Natural killer cell (primary cell): ENCODE measurements at regions not wholly inside any gene's neighbourhood (a gene's known extent, or its start where the extent isn't known, plus 50 kb on each side); places are given as distances from the start of the nearest gene placed in this dataset.
"Not testable (repeated sequence)": the region's sequence is repeated elsewhere in the genome, so short reads cannot be mapped to it uniquely, and the experiment has no call there.

Source experiments
- ATAC-seq, 3 donors: fragments of 150-1000 bp in 2 of 3; fragments of 200-7000 bp in 1 of 3; cut with Tn5 transposase; 1 replicate in 1 of 3; 2 replicates in 2 of 3; pipeline ENCODE4 v1.10.0; 2021; ENCODE audit warnings: mild to moderate bottlenecking in 2 of 3, moderate library complexity in 2 of 3
- DNase-seq, 2 donors: peaks; one replicate each; pipeline versions ENCODE4 v3.0.0 to v3.0.0-alpha.2; 2013 to 2021; ENCODE audit warnings: mixed read lengths in 1 of 2
- H3K27ac ChIP-seq: one replicate; pipeline ENCODE4 v1.5.1; 2013; ENCODE audit warnings: mild to moderate bottlenecking, low read length
- H3K27me3 ChIP-seq: one replicate; pipeline ENCODE4 v1.6.1; 2013; ENCODE audit warnings: low read length; ENCODE audit not compliant: control insufficient read depth, insufficient read depth
- H3K36me3 ChIP-seq: one replicate; pipeline ENCODE4 v1.6.1; 2013; ENCODE audit warnings: low read length; ENCODE audit not compliant: control insufficient read depth, insufficient read depth
- H3K4me1 ChIP-seq: one replicate; pipeline ENCODE4 v1.6.1; 2013; ENCODE audit warnings: low read length; ENCODE audit not compliant: control insufficient read depth, insufficient read depth
- H3K4me3 ChIP-seq: one replicate; pipeline ENCODE4 v1.5.1; 2013; ENCODE audit warnings: low read length
- H3K9me3 ChIP-seq: one replicate; pipeline ENCODE4 v1.6.1; 2013; ENCODE audit warnings: low read length; ENCODE audit not compliant: control insufficient read depth, insufficient read depth
- H3K27ac Mint-ChIP-seq, 2 donors: one replicate each; pipeline ENCODE4 v1.8.0; 2022; ENCODE audit warnings: mild to moderate bottlenecking in 2 of 2, mixed read lengths in 2 of 2, moderate library complexity in 1 of 2
- H3K27me3 Mint-ChIP-seq, 2 donors: one replicate each; pipeline ENCODE4 v1.8.0; 2022; ENCODE audit warnings: low read depth in 2 of 2, mixed read lengths in 2 of 2
- H3K36me3 Mint-ChIP-seq: one replicate; pipeline ENCODE4 v1.8.0; 2022; ENCODE audit warnings: mixed read lengths
- H3K4me1 Mint-ChIP-seq, 2 donors: one replicate each; pipeline ENCODE4 v1.8.0; 2022; ENCODE audit warnings: mixed read lengths in 2 of 2
- H3K4me3 Mint-ChIP-seq: one replicate; pipeline ENCODE4 v1.8.0; 2022; ENCODE audit warnings: mild to moderate bottlenecking, moderate library complexity, mixed read lengths
- H3K9me3 Mint-ChIP-seq, 2 donors: one replicate each; pipeline ENCODE4 v1.8.0; 2022; ENCODE audit warnings: mixed read lengths in 2 of 2
- WGBS: methylation state at CpG from one replicate; pipeline ENCODE4 v1.1.7; 2013; ENCODE audit warnings: missing lambda C conversion rate; ENCODE audit not compliant: insufficient coverage; 5-methylcytosine and 5-hydroxymethylcytosine counted together
- intact Hi-C: fragments of 100-400 bp; cut with micrococcal nuclease; formaldehyde crosslinking; loops from one replicate; pipeline ENCODE4 v1.14.2; 2022
- TF ChIP-seq, protein P1 (sequence below): fragments of 200-600 bp; IDR thresholded peaks from one replicate; pipeline ENCODE4 v1.8.0; 2022; ENCODE audit warnings: antibody characterized with exemption

DNA sequence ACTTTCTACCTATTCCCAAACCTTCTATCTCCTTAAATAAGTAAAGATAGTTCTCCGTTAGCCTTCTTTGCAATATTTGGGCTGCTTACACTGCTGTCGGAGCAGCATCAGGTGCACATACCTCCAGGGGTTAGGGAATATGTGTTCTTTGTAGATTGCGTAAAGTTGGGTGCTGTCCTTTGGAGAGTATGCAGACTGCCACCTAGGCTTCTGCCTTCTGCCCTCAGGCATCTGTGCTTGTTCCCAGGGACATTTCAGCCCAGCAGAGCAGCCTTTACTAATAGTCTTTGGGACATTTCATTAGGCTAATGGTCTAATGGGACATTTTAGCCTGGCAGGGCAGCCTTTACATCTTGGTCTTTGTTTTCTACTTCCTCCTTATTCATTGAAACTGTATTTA lies 260.6 kb downstream of the TPBG start:
- Mint-ChIP-seq H3K4me3 (no peak overlapping the region), H3K27ac (no peak overlapping the region), H3K4me1 (no peaks in the 10 kb centered on the region), H3K36me3 (no peaks in the 10 kb centered on the region), H3K9me3 (peaks cover 0 to 5% of the 10 kb centered on the region in 2 donors), H3K27me3 (no peaks in the 10 kb centered on the region)
- ATAC-seq (no peak), DNase-seq (no peak)
- Histone ChIP-seq H3K4me3 (no peak overlapping the region), H3K4me1 (no peaks in the 10 kb centered on the region), H3K36me3 (no peaks in the 10 kb centered on the region), H3K27me3 (no peaks in the 10 kb centered on the region), H3K27ac (no peak overlapping the region), H3K9me3 (no peaks in the 10 kb centered on the region)
- TF ChIP-seq, protein P1, sequence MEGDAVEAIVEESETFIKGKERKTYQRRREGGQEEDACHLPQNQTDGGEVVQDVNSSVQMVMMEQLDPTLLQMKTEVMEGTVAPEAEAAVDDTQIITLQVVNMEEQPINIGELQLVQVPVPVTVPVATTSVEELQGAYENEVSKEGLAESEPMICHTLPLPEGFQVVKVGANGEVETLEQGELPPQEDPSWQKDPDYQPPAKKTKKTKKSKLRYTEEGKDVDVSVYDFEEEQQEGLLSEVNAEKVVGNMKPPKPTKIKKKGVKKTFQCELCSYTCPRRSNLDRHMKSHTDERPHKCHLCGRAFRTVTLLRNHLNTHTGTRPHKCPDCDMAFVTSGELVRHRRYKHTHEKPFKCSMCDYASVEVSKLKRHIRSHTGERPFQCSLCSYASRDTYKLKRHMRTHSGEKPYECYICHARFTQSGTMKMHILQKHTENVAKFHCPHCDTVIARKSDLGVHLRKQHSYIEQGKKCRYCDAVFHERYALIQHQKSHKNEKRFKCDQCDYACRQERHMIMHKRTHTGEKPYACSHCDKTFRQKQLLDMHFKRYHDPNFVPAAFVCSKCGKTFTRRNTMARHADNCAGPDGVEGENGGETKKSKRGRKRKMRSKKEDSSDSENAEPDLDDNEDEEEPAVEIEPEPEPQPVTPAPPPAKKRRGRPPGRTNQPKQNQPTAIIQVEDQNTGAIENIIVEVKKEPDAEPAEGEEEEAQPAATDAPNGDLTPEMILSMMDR, result no peak
- 92% methylated on average over 3 of the region's 3 CpGs for WGBS
- intact Hi-C loops, result no loop called here

DNA sequence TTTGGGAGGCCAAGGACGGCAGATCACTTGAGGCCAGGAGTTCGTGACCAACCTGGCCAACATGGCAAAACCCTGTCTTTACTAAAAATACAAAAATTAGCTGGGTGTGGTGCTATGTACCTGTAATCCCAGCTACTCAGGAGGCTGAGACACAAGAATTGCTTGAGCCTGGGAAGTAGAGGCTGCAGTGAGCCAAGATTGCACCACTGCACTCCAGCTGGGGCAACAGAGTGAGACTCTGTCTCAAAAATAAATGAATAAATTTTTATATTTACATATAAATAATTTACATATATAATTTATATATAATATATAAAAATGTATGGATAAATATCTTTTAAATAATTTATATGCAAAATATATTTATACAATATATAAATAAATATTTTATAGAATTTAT lies 263.3 kb downstream of the TPBG start:
- DNase-seq, H3K4me1 ChIP-seq, H3K4me3 ChIP-seq, H3K4me3 Mint-ChIP-seq, ATAC-seq, H3K27me3 ChIP-seq, H3K27me3 Mint-ChIP-seq, H3K36me3 ChIP-seq, H3K9me3 ChIP-seq, H3K9me3 Mint-ChIP-seq, H3K4me1 Mint-ChIP-seq, H3K36me3 Mint-ChIP-seq, H3K27ac Mint-ChIP-seq, H3K27ac ChIP-seq, intact Hi-C loops: not testable (repeated sequence)
- WGBS, result 94% methylated on average over 2 of the region's 2 CpGs

DNA sequence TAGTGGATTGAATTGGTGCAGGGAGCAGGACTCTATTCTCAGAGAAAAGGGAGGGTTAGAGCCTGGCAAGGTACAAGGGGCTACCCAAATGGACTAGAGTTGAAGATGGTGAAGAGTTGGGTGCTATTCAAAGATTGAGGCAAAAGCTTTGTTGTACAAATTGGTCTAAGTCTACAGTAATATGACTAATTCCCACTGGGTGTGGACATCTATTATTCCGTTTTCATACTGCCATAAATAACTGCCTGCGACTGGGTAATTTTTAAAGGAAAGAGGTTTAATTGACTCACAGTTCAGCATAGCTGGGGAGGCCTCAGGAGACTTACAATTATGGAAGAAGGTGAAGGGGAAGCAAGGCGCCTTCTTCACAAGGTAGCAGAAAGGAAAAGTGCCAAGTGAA lies 266.3 kb downstream of the TPBG start:
- no peaks in the 10 kb centered on the region for H3K36me3 ChIP-seq
- H3K9me3 ChIP-seq, result no peaks in the 10 kb centered on the region
- 88% methylated on average over 2 of the region's 3 CpGs for WGBS
- no peak for ATAC-seq
- Mint-ChIP-seq H3K9me3 (peaks cover 6 to 12% of the 10 kb centered on the region in 2 donors), H3K36me3 (no peaks in the 10 kb centered on the region), H3K4me3 (no peak overlapping the region), H3K27me3 (no peaks in the 10 kb centered on the region), H3K4me1 (no peaks in the 10 kb centered on the region), H3K27ac (no peak overlapping the region)
- no peak overlapping the region for H3K4me3 ChIP-seq
- TF ChIP-seq, protein P1, result no peak
- no peaks in the 10 kb centered on the region for H3K27me3 ChIP-seq
- H3K27ac ChIP-seq, result no peak overlapping the region
- DNase-seq, result no peak
- intact Hi-C loops, result no loop called here
- H3K4me1 ChIP-seq, result no peaks in the 10 kb centered on the region

DNA sequence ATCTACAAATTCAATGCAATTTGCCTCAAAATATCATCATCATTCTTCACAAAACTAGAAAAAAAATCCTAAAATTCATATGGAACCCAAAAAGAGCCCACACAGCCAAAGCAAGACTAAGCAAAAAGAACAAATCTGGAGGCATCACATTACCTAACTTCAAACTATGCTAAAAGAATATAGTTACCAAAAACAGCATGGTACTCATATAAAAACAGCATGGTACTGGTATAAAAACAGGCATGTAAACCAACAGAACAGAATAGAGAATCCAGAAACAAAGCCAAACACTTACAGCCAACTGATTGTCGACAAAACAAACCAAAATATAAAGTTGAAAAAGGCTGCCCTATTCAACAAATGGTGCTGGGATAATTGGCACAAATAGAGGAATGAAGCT lies 278.1 kb downstream of the TPBG start:
- H3K27me3 Mint-ChIP-seq, result no peaks in the 10 kb centered on the region
- intact Hi-C loops, result no loop called here
- no peak overlapping the region for H3K4me3 ChIP-seq
- peaks cover 11 to 19% of the 10 kb centered on the region in 2 donors for H3K9me3 Mint-ChIP-seq
- H3K36me3 ChIP-seq, result no peaks in the 10 kb centered on the region
- DNase-seq (no peak), ATAC-seq (no peak)
- no peaks in the 10 kb centered on the region for H3K27me3 ChIP-seq
- H3K4me1 ChIP-seq, result no peaks in the 10 kb centered on the region
- 100% methylated on average over 1 of the region's 1 CpG for WGBS
- no peaks in the 10 kb centered on the region for H3K4me1 Mint-ChIP-seq
- peaks cover 6% of the 10 kb centered on the region for H3K36me3 Mint-ChIP-seq
- no peak overlapping the region for H3K27ac ChIP-seq
- no peaks in the 10 kb centered on the region for H3K9me3 ChIP-seq
- TF ChIP-seq, protein P1, result no peak
- H3K4me3 Mint-ChIP-seq, result no peak overlapping the region
- H3K27ac Mint-ChIP-seq, result no peak overlapping the region
